ENCODE measurements at regions not wholly inside any gene's neighbourhood (a gene's known extent, or its start where the extent isn't known, plus 50 kb on each side); places are given as distances from the start of the nearest gene placed in this dataset.

DNA sequence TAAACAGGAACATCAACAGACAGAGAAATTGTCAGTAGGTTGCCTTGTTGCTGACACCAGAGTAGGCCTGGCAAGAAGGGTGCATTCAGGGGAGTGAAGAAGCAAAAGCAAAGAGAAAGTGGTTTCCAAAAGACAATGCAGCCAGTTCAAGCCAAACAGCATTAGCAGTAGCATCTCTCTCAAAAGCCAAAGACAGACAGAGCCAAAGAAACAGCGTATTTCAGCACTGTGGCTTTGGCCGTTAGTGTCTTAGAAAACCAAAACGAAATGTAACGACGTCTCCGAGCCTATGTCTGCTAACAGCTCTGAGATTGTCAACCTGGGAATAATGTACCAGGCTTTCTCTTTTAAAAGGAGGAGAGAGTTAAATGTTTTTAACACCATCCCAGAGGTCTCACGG lies 178.6 kb downstream of the NRP2 start:
- TF ChIP-seq, protein P1, sequence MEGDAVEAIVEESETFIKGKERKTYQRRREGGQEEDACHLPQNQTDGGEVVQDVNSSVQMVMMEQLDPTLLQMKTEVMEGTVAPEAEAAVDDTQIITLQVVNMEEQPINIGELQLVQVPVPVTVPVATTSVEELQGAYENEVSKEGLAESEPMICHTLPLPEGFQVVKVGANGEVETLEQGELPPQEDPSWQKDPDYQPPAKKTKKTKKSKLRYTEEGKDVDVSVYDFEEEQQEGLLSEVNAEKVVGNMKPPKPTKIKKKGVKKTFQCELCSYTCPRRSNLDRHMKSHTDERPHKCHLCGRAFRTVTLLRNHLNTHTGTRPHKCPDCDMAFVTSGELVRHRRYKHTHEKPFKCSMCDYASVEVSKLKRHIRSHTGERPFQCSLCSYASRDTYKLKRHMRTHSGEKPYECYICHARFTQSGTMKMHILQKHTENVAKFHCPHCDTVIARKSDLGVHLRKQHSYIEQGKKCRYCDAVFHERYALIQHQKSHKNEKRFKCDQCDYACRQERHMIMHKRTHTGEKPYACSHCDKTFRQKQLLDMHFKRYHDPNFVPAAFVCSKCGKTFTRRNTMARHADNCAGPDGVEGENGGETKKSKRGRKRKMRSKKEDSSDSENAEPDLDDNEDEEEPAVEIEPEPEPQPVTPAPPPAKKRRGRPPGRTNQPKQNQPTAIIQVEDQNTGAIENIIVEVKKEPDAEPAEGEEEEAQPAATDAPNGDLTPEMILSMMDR (IDR thresholded peaks at IDR 0.05): no peak
- no peak for TF ChIP-seq EP300 (IDR thresholded peaks at IDR 0.05)
- no peak for TF ChIP-seq POLR2AphosphoS5 (IDR thresholded peaks at IDR 0.05)
- no peak for TF ChIP-seq POLR2A (IDR thresholded peaks at IDR 0.05)
